ENCODE measurements at regions not wholly inside any gene's neighbourhood (a gene's known extent, or its start where the extent isn't known, plus 50 kb on each side); places are given as distances from the start of the nearest gene placed in this dataset.

GRCh38 chr6:133697185-133697584 lies 191.7 kb upstream of the TCF21 start:
- no peak for DNase-seq (ENCODE audit: low read depth)

- DNase-seq (ENCODE audit: low read depth), result no peak
These were observed 191.2 kb upstream of the TCF21 start for GRCh38 chr6:133697666-133698065.

- no peak for DNase-seq (ENCODE audit: low read depth)
These were observed 190.6 kb upstream of the TCF21 start for GRCh38 chr6:133698272-133698671.

GRCh38 chr6:133699741-133700385 lies 189.1 kb upstream of the TCF21 start:
- DNase-seq (ENCODE audit: low read depth), result no peak

DNA sequence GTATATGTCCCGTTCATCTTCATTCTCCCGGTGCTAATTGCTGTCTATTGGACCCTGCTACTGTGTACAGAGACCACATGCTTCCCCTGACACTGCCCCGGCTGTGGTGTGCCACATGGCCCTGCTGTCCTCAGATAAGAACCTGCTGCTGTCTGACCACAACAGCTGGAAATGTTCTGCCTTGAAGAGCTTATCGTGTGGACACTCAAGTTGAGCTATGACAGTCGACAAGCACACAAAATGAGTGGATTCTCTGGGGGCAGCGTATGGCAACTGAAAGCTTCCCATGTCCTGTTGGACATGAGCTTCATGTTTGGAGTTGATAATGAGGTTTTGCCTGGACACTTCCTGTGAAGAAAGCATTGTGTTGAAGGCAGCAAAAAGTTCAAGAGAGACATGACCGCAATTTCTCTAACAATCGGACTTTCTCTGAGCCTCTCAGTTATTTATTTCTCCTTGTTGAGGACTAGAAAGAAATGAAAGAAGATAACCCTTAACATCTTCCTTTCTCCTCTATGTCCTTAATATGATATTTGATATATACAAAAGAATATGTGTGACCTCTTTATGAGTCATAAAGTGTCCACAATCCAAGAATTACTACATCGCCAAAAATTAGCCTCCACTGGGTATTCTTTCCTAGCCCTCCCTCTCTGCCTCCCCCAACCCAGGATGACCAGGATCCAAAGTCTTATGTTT lies 187.1 kb upstream of the TCF21 start:
- DNase-seq (ENCODE audit: low read depth), result no peak

DNA sequence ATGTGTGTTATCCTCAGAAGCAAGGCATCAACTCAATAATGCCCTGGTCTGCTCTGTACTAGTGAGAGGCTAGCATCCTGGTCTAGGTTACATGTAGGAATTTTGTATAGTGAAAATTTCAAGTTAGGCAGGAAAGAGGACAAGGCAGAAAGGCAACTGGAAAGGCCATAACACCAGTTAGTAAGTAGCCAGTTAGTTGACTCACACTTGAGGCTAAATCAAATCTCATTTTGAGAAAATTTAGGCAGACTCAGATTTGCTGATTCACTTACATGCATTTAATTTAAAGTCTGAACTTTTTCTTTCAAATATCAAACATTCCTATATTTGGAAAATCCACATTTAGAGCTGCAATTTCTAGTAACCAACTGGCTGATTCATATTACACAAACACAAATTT lies 184.5 kb upstream of the TCF21 start:
- DNase-seq (ENCODE audit: low read depth), result no peak

- DNase-seq (ENCODE audit: low read depth), result no peak
These were observed 183.8 kb upstream of the TCF21 start for GRCh38 chr6:133705066-133705465.

DNA sequence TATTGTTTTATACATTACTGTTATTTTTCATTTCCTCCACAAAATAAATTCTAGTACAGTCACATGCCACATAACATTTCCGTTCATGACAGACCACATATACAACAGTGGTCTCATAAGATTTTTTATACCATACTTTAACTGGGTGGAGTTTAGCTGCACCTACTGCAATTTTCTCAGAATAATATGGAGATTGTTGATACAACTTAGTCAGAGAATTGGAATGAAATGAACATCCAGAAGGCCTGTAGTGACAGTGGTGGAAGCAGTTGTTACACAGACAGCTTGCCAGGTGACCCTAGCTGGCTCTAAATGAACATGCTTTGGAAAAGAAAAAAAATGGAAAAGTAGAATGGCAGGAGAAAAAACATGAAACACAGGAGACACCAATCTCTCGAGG lies 183.2 kb upstream of the TCF21 start:
- DNase-seq (ENCODE audit: low read depth), result no peak

DNA sequence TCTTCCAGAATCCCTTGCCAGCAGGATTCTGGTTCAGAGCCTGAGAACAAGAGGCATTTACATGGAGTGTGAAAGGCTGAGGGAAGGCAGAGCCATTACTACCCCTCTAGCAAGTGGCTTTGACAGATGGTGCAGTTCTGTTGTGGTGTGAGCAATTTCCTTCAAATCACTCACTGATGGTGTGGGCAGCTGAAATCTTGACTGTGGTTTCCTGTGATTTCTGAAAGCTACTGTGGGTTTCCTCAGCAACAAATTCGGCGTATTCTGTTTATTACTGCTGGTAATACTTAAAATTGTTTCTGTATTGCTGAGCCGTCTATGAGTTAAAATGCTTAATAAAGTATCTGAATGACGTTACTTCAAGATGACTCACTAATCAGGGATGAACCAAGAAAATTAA lies 181.5 kb upstream of the TCF21 start:
- no peak for DNase-seq (ENCODE audit: low read depth)

GRCh38 chr6:133710826-133711225 lies 178.1 kb upstream of the TCF21 start:
- DNase-seq (ENCODE audit: low read depth), result no peak

DNA sequence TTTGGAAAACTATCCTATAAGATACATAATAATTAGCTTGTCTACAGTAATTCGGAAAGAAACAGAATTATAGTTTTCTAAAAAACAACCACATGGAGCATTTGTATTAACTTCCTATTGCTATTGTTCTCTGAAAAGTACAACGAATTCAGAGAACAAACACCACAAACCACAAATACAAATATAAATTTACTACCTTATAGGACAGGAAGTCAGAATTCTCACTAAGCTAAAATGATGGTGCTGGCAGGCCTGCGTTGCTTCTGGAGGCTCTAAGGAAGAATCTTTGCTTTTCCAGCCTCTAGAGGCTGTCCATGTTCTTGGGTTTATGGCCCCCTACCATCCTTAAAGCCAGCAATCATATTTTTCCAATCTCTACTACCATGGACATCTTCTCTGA lies 173.6 kb upstream of the TCF21 start:
- no peak for DNase-seq (ENCODE audit: low read depth)

DNA sequence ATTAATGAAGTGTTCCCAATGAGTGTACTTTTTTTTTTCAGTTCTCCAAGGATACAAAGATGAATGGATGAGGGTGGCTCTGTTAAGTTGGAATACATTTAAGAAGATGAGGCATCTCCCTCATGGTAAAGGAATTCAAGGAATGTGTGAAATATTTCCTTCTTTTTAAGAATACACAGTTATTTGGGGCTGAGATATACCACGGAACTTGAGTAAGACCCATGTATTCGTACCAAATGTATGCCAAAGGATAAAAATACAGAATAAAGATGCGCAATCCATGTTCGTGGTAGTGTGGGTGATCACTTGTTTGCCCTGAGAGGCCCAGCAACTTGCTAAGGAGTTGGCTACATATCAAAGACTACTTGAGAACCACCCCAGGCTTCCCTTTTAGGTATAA lies 164.2 kb upstream of the TCF21 start:
- no peak for DNase-seq (ENCODE audit: low read depth)

DNA sequence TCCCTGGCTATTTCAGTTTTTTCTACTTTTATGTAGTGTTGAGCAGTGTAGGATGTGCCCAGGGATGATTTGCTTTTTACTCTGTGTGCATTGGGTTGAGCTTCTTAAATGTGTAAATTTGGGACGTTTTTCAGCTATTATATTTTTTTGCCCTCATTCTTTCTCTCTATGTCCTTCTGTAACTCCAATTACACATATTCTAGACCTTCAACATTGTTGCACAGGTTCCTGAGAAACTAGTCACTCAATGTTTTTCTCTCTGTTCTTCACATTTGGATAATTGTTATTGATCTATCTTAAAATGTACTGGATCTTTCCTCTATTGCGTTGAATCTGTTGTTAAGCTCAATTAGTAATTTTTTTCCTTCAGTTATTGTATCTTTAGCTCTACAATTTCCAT lies 162.7 kb upstream of the TCF21 start:
- DNase-seq (ENCODE audit: low read depth), result no peak

DNA sequence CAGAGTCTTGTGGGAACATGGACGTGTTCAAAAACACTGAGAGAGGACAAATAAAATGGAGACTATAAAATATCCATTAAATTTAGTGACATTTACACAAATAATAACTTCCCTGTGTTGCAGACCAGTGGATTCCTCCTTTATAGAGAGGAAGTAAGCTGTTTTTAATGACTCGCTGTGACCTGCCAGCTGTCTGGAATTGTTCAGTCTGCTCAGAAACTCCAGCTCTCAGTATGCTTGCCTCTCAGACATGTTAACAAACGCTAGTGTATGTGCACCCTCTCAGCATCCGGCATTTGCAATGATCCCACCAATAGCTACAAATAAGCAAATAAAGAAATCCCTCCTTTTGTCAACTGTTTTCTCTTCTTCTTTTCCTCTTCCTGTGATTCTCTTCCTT lies 158.0 kb upstream of the TCF21 start:
- no peak for DNase-seq (ENCODE audit: low read depth)

GRCh38 chr6:133740218-133740617 lies 148.7 kb upstream of the TCF21 start:
- no peak for DNase-seq (ENCODE audit: low read depth)

DNA sequence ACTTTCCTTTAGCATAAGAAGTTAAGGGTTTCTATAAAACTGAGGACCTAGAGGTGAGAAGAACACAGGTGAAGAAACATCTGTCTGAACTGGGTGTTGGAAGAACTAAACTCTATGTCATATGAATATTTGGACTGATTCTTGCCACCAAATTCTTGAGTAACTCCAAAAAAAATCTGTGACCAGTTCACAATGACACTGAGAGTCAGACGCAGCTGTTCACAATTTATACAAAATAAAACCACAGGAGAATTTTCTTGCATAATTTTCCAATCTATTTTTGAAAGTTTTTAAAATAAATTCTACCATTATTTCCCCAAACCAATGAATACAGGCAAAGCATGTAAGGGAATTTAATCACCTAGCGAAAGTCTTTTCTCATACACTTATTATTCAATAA lies 148.1 kb upstream of the TCF21 start:
- no peak for DNase-seq (ENCODE audit: low read depth)

DNA sequence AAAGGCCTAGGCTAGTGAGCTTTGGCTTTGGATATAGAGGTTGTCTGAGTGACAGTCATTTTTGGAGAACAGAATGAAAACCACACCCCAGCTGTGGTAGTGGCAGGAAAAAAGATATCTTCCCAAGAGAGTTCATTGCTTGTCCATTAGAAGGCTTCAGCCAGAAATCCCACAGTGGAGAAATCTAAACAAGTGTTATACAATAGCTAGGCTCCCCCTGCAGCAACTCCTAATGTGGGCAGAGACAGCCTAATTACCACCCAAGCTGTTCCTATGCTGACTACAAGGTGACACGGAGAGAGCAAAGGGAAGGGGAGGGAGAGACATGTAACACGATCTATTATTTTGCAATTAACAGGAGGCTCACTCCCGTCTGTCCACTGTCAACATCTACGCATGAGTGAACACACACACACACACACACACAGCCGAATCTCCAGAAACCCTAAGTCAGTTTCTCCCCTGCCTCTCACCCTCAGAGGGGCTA lies 147.5 kb upstream of the TCF21 start:
- DNase-seq (ENCODE audit: low read depth), result no peak

DNA sequence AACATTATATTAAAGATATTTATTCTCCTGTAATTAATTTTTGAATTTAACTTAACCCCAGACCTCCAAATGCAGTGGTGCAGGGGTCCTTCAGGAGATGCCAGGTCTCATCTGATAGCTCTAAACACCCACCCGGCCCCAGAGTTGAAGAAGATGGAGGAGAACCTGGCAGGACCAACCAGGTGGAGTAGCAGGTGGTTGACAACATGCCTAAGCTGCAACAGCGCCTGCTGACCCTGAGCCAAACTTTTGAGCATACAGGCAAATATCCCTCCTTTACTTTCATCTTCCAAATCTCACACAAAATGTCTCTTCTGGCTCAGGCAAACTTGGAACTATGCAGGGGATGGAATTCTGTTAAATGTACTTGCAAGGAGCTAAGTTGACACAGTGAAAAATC lies 145.3 kb upstream of the TCF21 start:
- no peak for DNase-seq (ENCODE audit: low read depth)

DNA sequence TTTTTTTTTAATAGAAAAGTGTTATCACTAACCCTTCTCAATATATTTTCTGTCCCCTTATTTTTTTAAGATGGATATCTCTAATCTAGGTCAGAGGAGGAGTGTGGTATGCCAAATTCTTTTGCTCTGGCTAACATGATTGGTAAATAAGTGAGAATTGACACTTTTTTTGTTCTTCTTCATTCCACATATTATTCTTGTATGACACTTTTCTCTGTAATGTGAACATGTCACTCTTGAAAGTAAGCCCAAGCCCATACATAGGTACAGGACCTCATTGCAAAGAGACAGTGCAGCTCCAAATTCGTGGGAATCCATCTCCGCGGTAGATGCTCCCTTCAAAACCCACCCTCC lies 142.5 kb upstream of the TCF21 start:
- DNase-seq (ENCODE audit: low read depth), result no peak

DNA sequence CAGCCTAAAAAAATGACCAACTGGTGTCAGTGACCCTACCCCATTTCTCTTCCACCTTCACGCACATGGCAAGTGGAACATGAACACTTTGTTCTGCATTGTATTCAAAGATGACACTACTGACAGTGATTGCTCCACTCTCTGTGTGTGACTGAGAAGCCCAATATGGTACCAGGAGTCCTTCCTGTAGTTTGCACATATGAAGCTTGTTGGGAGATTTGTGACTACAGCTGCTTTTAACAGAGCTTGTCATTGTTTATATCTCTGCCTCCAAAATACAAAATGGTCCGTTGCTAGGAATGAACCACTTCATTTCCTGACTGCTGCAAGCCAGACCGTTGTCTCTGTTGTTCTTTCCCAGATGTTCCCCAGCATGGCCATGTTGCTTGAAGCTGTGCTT lies 140.3 kb upstream of the TCF21 start:
- no peak for DNase-seq (ENCODE audit: low read depth)

DNA sequence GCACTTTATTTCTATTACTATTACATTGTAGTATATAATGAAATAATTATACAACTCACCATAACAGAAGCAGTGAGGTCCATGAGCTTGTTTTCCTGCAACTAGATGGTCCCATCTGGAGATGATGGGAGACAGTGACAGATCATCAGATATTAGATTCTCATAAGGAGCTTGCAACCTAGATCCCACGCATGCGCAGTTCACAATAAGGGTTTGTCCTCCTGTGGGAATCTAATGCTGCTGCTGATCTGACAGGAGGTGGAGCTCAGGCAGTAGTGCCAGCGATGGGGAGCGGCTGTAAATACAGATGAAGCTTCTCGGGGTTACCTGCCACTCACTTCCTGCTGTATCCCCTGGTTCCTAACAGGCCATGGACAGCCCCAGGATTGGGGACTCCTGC lies 139.5 kb upstream of the TCF21 start:
- no peak for DNase-seq (ENCODE audit: low read depth)

GRCh38 chr6:133752129-133752528 lies 136.8 kb upstream of the TCF21 start:
- DNase-seq (ENCODE audit: low read depth), result no peak

DNA sequence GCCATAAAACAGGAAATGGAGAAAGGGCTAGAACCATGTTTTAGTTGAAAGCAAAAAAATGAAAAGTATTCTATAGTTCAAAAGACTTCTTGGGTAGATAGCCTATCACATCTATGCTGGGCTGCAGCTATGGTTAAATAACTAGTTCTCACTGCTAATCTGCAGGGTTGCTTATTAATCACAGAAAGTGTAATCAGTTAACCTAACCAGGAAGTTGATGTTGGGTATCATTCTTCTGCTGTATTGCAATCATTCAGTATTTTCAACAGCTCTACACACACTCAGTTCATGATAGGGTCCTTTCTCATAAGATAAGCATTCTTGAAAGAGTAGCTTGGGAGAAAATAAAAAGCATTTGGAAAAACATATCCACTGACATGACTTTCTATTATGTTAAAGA lies 135.2 kb upstream of the TCF21 start:
- DNase-seq (ENCODE audit: low read depth), result no peak

DNA sequence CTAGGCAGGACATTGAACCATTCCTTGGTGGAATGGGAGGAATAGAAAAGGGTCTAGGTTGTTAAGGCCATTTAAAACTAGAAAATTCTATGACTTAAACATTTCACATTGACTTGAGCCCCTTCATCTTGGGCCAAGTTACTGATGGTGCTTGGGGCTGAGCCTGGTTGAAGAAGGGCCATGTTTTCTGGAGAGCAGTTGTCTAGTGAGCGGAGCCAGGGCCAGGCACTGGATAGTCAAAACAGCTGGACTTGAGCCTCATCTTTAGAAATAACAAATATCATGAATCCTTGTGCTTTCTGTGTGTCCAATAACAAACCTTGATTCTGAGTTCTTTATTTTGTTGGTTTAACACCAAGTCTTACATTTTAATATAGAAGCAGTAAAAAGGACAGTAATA lies 134.6 kb upstream of the TCF21 start:
- DNase-seq (ENCODE audit: low read depth), result no peak
